Right lobe of liver (tissue), 4 donors: ENCODE measurements at regions not wholly inside any gene's neighbourhood (a gene's known extent, or its start where the extent isn't known, plus 50 kb on each side); places are given as distances from the start of the nearest gene placed in this dataset.

Source experiments
- POLR2A ChIP-seq: fragments of 450-650 bp; IDR thresholded peaks from one replicate; pipeline ENCODE4 v1.6.1; 2017; ENCODE audit warnings: antibody characterized with exemption, mild to moderate bottlenecking
- TF ChIP-seq, protein P1 (sequence below), 4 donors: fragments of 200-600 bp in 3 of 4; fragments of 450-650 bp in 1 of 4; IDR thresholded peaks; one replicate each; pipeline versions ENCODE4 v1.5.1 to v1.8.0; 2016 to 2022; ENCODE audit warnings: antibody characterized with exemption in 4 of 4, mild to moderate bottlenecking in 2 of 4
- donor health status: DM: no; HTN: no; CAD: no.
- donor health status: DM: no; HTN: no; CAD: no.
- donor health status: DM: no; HTN: yes; CAD: no.

DNA sequence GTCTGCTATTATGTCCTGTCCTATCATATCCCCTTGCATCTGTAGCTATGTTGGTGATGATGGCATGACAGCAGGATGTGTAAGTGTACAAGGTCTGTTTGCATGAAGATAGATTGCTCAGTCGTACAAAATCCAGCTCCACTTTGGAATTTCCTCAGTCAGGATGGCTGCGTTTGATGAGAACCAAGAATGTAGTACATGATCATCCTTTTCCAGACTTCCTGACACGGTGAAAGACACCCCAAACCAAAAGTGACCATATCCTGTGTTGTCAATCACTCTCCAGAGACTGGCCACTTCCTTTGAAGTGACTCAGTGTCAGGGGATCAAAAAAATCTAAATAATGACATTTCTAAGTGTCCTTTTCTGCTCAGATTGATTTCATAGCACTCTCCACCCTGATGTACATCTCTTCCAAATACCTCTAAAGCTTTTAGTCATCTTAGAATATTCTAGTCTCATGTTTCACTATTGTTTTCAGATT is 213.4 kb downstream of the PLK2 start:
- TF ChIP-seq, protein P1, sequence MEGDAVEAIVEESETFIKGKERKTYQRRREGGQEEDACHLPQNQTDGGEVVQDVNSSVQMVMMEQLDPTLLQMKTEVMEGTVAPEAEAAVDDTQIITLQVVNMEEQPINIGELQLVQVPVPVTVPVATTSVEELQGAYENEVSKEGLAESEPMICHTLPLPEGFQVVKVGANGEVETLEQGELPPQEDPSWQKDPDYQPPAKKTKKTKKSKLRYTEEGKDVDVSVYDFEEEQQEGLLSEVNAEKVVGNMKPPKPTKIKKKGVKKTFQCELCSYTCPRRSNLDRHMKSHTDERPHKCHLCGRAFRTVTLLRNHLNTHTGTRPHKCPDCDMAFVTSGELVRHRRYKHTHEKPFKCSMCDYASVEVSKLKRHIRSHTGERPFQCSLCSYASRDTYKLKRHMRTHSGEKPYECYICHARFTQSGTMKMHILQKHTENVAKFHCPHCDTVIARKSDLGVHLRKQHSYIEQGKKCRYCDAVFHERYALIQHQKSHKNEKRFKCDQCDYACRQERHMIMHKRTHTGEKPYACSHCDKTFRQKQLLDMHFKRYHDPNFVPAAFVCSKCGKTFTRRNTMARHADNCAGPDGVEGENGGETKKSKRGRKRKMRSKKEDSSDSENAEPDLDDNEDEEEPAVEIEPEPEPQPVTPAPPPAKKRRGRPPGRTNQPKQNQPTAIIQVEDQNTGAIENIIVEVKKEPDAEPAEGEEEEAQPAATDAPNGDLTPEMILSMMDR (IDR thresholded peaks at IDR 0.05) = no peak
- TF ChIP-seq POLR2A = no peak
